K562 (cell line): ENCODE measurements at regions not wholly inside any gene's neighbourhood (a gene's known extent, or its start where the extent isn't known, plus 50 kb on each side); places are given as distances from the start of the nearest gene placed in this dataset.

Experiments
- ATAC-seq: fragments of 200-7000 bp; cut with Tn5 transposase; 3 replicates; pipeline ENCODE4 v1.9.1; 2020; ENCODE audit warnings: moderate library complexity
- BruUV-seq: library from RNA; stranded (reverse); fragments of 400-500 nt; replicated peaks from 2 replicates; lab custom pipeline; 2021; lab: Mats Ljungman, UMichigan
- CTCF ChIA-PET: fragments of 300-600 bp; formaldehyde crosslinking; extraction: SDS; loops from one replicate; lab custom pipeline; 2021; ENCODE audit warnings: low intra/inter-chr PET ratio; lab: Yijun Ruan, JAX
- POLR2A ChIA-PET: fragments of 300-600, 350-650 bp; sonication (Branson Sonifier 250); formaldehyde crosslinking; extraction: SDS; loops from one replicate; lab custom pipeline; 2021; ENCODE audit warnings: antibody characterized with exemption, inconsistent platforms; lab: Yijun Ruan, JAX
- DNase-seq, 4 experiments: peaks; one replicate each; pipeline versions ENCODE4 v3.0.0 to v3.0.0-alpha.2; 2011 to 2018; ENCODE audit warnings: low spot score in 3 of 4, mixed read lengths in 3 of 4; ENCODE audit errors: extremely low read depth in 1 of 4
- FAIRE-seq: peaks from 2 replicates; lab custom pipeline; 2011; peaks lifted over from hg19 to GRCh38; lab: Jason Lieb, UNC
- H2AFZ ChIP-seq: 2 replicates; pipeline ENCODE4 v1.6.0; 2011; ENCODE audit warnings: low read depth, low read length, control low read depth, inconsistent platforms
- H3K27ac ChIP-seq: fragments of 200-600 bp; 3 replicates; pipeline ENCODE4 v1.8.0; 2011; ENCODE audit warnings: low read depth, mild to moderate bottlenecking, control low read depth, inconsistent platforms, low read length, moderate library complexity, mixed read lengths; ENCODE audit errors: extremely low read depth
- H3K27me3 ChIP-seq, 2 experiments: fragments of 300-600 bp in 1 of 2; 2 replicates in 1 of 2; 3 replicates in 1 of 2; pipeline versions ENCODE4 v1.6.0 to v1.8.0; 2011; ENCODE audit warnings: inconsistent platforms in 2 of 2, low read length in 2 of 2, mild to moderate bottlenecking in 1 of 2, mixed read lengths in 1 of 2, moderate library complexity in 1 of 2; ENCODE audit not compliant: control insufficient read depth in 2 of 2, insufficient read depth in 2 of 2
- H3K36me3 ChIP-seq: fragments of 300-600 bp; 3 replicates; pipeline ENCODE4 v1.8.0; 2011; ENCODE audit warnings: mild to moderate bottlenecking, low read length, inconsistent platforms; ENCODE audit not compliant: control insufficient read depth, insufficient read depth
- H3K4me1 ChIP-seq, 2 experiments: fragments of 200-600 bp in 1 of 2; replicated peaks in 1 of 2; 2 replicates in 1 of 2; 3 replicates in 1 of 2; pipeline versions ENCODE4 v1.5.1 to v1.8.0; 2011; ENCODE audit warnings: inconsistent platforms in 2 of 2, low read length in 2 of 2, mild to moderate bottlenecking in 1 of 2, mixed read lengths in 1 of 2, moderate library complexity in 1 of 2; ENCODE audit not compliant: control insufficient read depth in 2 of 2, insufficient read depth in 2 of 2
- H3K4me2 ChIP-seq: 2 replicates; pipeline ENCODE4 v1.6.1; 2011; ENCODE audit warnings: low read length, control low read depth, inconsistent platforms, mixed read lengths; ENCODE audit not compliant: insufficient read depth
- H3K4me3 ChIP-seq: fragments of 200-600 bp; sonication (generic), shearing (Covaris generic); 2 replicates; pipeline ENCODE4 v1.5.1; 2016; ENCODE audit warnings: control low read depth, inconsistent platforms
- H3K79me2 ChIP-seq: fragments of 200-600 bp; 3 replicates; pipeline ENCODE4 v1.8.0; 2011; ENCODE audit warnings: low read length, inconsistent platforms; ENCODE audit not compliant: control insufficient read depth, insufficient read depth
- H3K9ac ChIP-seq, 2 experiments: 2 replicates each; pipeline versions ENCODE4 v1.6.0 to v1.6.1; 2011; ENCODE audit warnings: low read depth in 2 of 2, low read length in 2 of 2, control low read depth in 1 of 2, inconsistent platforms in 1 of 2, mild to moderate bottlenecking in 1 of 2, mixed read lengths in 1 of 2; ENCODE audit not compliant: insufficient read depth in 1 of 2
- H3K9me1 ChIP-seq: one replicate; pipeline ENCODE4 v1.6.0; 2011; ENCODE audit warnings: inconsistent platforms, mild to moderate bottlenecking, low read length, moderate library complexity; ENCODE audit not compliant: control insufficient read depth, insufficient read depth
- H3K9me3 ChIP-seq: replicated peaks from 2 replicates; pipeline ENCODE4 v1.5.1; 2011; ENCODE audit warnings: low read depth, low read length, inconsistent platforms; ENCODE audit not compliant: control insufficient read depth, insufficient read depth
- H4K20me1 ChIP-seq: replicated peaks from 2 replicates; pipeline ENCODE4 v1.6.1; 2011; ENCODE audit warnings: low read length, inconsistent platforms, mixed read lengths; ENCODE audit not compliant: control insufficient read depth, insufficient read depth
- DLX4 ChIP-seq: fragments of 250-450 bp; sonication (Bioruptor Pico); IDR thresholded peaks from 2 replicates; pipeline ENCODE4 v1.6.1; 2021; ENCODE audit warnings: mild to moderate bottlenecking
- ERF ChIP-seq: fragments of 450-650 bp; formaldehyde crosslinking; IDR thresholded peaks from 2 replicates; pipeline ENCODE4 v1.4.0; 2020; ENCODE audit warnings: mild to moderate bottlenecking, mixed read lengths
- GATAD2A ChIP-seq: fragments of 450-650 bp; IDR thresholded peaks from 2 replicates; pipeline ENCODE4 v1.6.1; 2017
- IRF2 ChIP-seq: sonication (generic); formaldehyde crosslinking; IDR thresholded peaks from 2 replicates; pipeline ENCODE4 v1.8.1; 2022; ENCODE audit warnings: mild to moderate bottlenecking, missing genetic modification reagents
- SP1 ChIP-seq: sonication (generic); formaldehyde crosslinking; IDR thresholded peaks from 2 replicates; pipeline ENCODE4 v1.8.1; 2022; ENCODE audit warnings: mild to moderate bottlenecking, missing genetic modification reagents
- TARDBP ChIP-seq: fragments of 450-650 bp; IDR thresholded peaks from 2 replicates; pipeline ENCODE4 v1.6.1; 2016
- ZBTB1 ChIP-seq: sonication (generic); formaldehyde crosslinking; IDR thresholded peaks from 2 replicates; pipeline ENCODE4 v1.8.1; 2023; ENCODE audit warnings: missing genetic modification reagents, low read depth, mild to moderate bottlenecking, borderline replicate concordance
- ZFP30 ChIP-seq: fragments of 250-450 bp; sonication (Bioruptor Pico); IDR thresholded peaks from 2 replicates; pipeline ENCODE4 v1.8.0; 2022; ENCODE audit warnings: moderate library complexity, mild to moderate bottlenecking, inconsistent platforms, borderline replicate concordance
- ZFP91 ChIP-seq: sonication (generic); formaldehyde crosslinking; IDR thresholded peaks from 2 replicates; pipeline ENCODE4 v1.8.0; 2022; ENCODE audit warnings: mild to moderate bottlenecking, missing genetic modification reagents
- ZNF316 ChIP-seq: fragments of 450-650 bp; IDR thresholded peaks from 2 replicates; pipeline ENCODE4 v1.6.1; 2016
- ZNF778 ChIP-seq: fragments of 450-650 bp; formaldehyde crosslinking; IDR thresholded peaks from 2 replicates; pipeline ENCODE4 v1.4.0; 2020; ENCODE audit warnings: mild to moderate bottlenecking, moderate library complexity
- WGBS: fragments of 100-300 bp; shearing (Covaris generic); methylation state at CpG from one replicate; pipeline ENCODE4 v1.1.6; 2016; ENCODE audit warnings: low coverage, mixed read lengths; ENCODE audit not compliant: insufficient coverage; ENCODE audit errors: missing lambda C conversion rate; 5-methylcytosine and 5-hydroxymethylcytosine counted together
- in situ Hi-C: fragments of 300-500 bp; cut with MboI; formaldehyde crosslinking; loops from 4 replicates; pipeline ENCODE4 v1.15.0; 2018; ENCODE audit warnings: inconsistent platforms, mixed read lengths
- intact Hi-C: fragments of 100-400 bp; cut with micrococcal nuclease; formaldehyde crosslinking; loops from 2 replicates; pipeline ENCODE4 v1.14.2; 2022
- TF ChIP-seq, protein P1 (sequence below): fragments of 250-450 bp; sonication (Bioruptor Pico); IDR thresholded peaks from 2 replicates; pipeline ENCODE4 v1.4.0; 2020; ENCODE audit warnings: mild to moderate bottlenecking, moderate library complexity

- FAIRE-seq = no peak
- H3K27me3 ChIP-seq = peaks cover 5 to 7% of the 10 kb centered on the region in 2 experiments; a peak in 4 of 5 replicates
- no peak overlapping the region for H3K4me2 ChIP-seq
- H3K9ac ChIP-seq = no peak overlapping the region
- no peaks in the 10 kb centered on the region for H3K4me1 ChIP-seq
- no peaks in the 10 kb centered on the region for H3K9me1 ChIP-seq
- in situ Hi-C loops (no loop called here), intact Hi-C loops (no loop called here)
- no peaks in the 10 kb centered on the region for H3K79me2 ChIP-seq
- H4K20me1 ChIP-seq = no peaks in the 10 kb centered on the region
- H3K36me3 ChIP-seq = no peaks in the 10 kb centered on the region
- CTCF ChIA-PET = no interaction called here
- H3K27ac ChIP-seq = no peak overlapping the region
- no peak overlapping the region for H2AFZ ChIP-seq
- no peak overlapping the region for H3K4me3 ChIP-seq
- DNase-seq = no peak
- H3K9me3 ChIP-seq = no peaks in the 10 kb centered on the region
- no peak for ATAC-seq
- no TSS peak for BruUV-seq
- WGBS = 10% methylated on average over 1 of the region's 1 CpG
- POLR2A ChIA-PET = interaction anchor here (1.6 kb wide), 1 partner anchor 234 kb away, joined by 3 read pairs; the partner anchor contains the start of gene LTV1
- TF ChIP-seq ZNF316 = 0 out of 2 replicates have a peak, but pooled peaks have one; percentile 21
- no peak for TF ChIP-seq ZBTB1 (CRISPR knock-in tag)
- TF ChIP-seq SP1 (CRISPR knock-in tag) = no peak
Measured at GRCh38 chr6:143609501-143609900, 68.3 kb upstream of the PHACTR2 start.

DNA sequence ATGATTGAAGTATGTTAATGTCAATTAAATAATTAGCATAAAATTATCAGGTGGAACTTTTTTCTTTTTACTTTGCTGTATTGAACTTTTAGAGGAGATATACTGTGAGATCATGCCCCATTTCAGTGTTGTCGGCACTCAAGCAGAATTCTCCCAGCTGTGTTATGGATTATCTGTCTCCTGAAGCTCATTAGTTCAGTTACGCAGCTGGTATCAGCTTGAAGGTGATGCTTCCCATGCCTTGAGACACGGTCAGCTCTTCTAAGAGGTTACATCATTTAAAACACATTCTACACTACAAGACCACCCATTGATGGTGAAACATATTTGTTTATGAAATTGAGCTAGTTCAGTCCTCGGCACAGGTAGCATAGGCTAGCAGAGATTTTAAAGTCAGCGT is 68.9 kb upstream of the PHACTR2 start:
- Histone ChIP-seq H3K9ac (no peak overlapping the region), H3K4me2 (no peak overlapping the region), H3K79me2 (no peaks in the 10 kb centered on the region), H3K4me1 (no peaks in the 10 kb centered on the region), H3K9me1 (no peaks in the 10 kb centered on the region), H3K27ac (no peak overlapping the region), H3K36me3 (no peaks in the 10 kb centered on the region), H3K27me3 (peaks cover 5 to 7% of the 10 kb centered on the region in 2 experiments; a peak in 4 of 5 replicates), H3K9me3 (no peaks in the 10 kb centered on the region), H2AFZ (no peak overlapping the region), H3K4me3 (no peak overlapping the region), H4K20me1 (no peaks in the 10 kb centered on the region)
- intact Hi-C loops = no loop called here
- 21% methylated on average over 5 of the region's 5 CpGs for WGBS
- FAIRE-seq (no peak), ATAC-seq (no peak), DNase-seq (no peak)
- CTCF ChIA-PET = no interaction called here
- in situ Hi-C loops = no loop called here
- POLR2A ChIA-PET = interaction anchor here (0.8 to 1.6 kb wide), 2 partner anchors 11 to 234 kb away, joined by 3 read pairs; partner anchors contain the start of gene LTV1
- no TSS peak for BruUV-seq
- TF ChIP-seq TARDBP (no peak), ZNF778 (no peak), ERF (CRISPR knock-in tag) (no peak), ZFP91 (no peak), GATAD2A (no peak), DLX4 (CRISPR knock-in tag) (no peak), ZFP30 (no peak), IRF2 (no peak)
- TF ChIP-seq, protein P1, sequence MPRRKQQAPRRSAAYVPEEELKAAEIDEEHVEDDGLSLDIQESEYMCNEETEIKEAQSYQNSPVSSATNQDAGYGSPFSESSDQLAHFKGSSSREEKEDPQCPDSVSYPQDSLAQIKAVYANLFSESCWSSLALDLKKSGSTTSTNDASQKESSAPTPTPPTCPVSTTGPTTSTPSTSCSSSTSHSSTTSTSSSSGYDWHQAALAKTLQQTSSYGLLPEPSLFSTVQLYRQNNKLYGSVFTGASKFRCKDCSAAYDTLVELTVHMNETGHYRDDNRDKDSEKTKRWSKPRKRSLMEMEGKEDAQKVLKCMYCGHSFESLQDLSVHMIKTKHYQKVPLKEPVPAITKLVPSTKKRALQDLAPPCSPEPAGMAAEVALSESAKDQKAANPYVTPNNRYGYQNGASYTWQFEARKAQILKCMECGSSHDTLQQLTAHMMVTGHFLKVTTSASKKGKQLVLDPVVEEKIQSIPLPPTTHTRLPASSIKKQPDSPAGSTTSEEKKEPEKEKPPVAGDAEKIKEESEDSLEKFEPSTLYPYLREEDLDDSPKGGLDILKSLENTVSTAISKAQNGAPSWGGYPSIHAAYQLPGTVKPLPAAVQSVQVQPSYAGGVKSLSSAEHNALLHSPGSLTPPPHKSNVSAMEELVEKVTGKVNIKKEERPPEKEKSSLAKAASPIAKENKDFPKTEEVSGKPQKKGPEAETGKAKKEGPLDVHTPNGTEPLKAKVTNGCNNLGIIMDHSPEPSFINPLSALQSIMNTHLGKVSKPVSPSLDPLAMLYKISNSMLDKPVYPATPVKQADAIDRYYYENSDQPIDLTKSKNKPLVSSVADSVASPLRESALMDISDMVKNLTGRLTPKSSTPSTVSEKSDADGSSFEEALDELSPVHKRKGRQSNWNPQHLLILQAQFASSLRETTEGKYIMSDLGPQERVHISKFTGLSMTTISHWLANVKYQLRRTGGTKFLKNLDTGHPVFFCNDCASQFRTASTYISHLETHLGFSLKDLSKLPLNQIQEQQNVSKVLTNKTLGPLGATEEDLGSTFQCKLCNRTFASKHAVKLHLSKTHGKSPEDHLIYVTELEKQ (CRISPR knock-in tag) = no peak
